Natural killer cell (primary cell): ENCODE measurements at regions not wholly inside any gene's neighbourhood (a gene's known extent, or its start where the extent isn't known, plus 50 kb on each side); places are given as distances from the start of the nearest gene placed in this dataset.

Source experiments
- ATAC-seq, 3 donors: fragments of 150-1000 bp in 2 of 3; fragments of 200-7000 bp in 1 of 3; cut with Tn5 transposase; 1 replicate in 1 of 3; 2 replicates in 2 of 3; pipeline ENCODE4 v1.10.0; 2021; ENCODE audit warnings: mild to moderate bottlenecking in 2 of 3, moderate library complexity in 2 of 3
- DNase-seq, 2 donors: peaks; one replicate each; pipeline versions ENCODE4 v3.0.0 to v3.0.0-alpha.2; 2013 to 2021; ENCODE audit warnings: mixed read lengths in 1 of 2
- H3K27ac ChIP-seq: one replicate; pipeline ENCODE4 v1.5.1; 2013; ENCODE audit warnings: mild to moderate bottlenecking, low read length
- H3K27me3 ChIP-seq: one replicate; pipeline ENCODE4 v1.6.1; 2013; ENCODE audit warnings: low read length; ENCODE audit not compliant: control insufficient read depth, insufficient read depth
- H3K36me3 ChIP-seq: one replicate; pipeline ENCODE4 v1.6.1; 2013; ENCODE audit warnings: low read length; ENCODE audit not compliant: control insufficient read depth, insufficient read depth
- H3K4me1 ChIP-seq: one replicate; pipeline ENCODE4 v1.6.1; 2013; ENCODE audit warnings: low read length; ENCODE audit not compliant: control insufficient read depth, insufficient read depth
- H3K4me3 ChIP-seq: one replicate; pipeline ENCODE4 v1.5.1; 2013; ENCODE audit warnings: low read length
- H3K9me3 ChIP-seq: one replicate; pipeline ENCODE4 v1.6.1; 2013; ENCODE audit warnings: low read length; ENCODE audit not compliant: control insufficient read depth, insufficient read depth
- H3K27ac Mint-ChIP-seq, 2 donors: one replicate each; pipeline ENCODE4 v1.8.0; 2022; ENCODE audit warnings: mild to moderate bottlenecking in 2 of 2, mixed read lengths in 2 of 2, moderate library complexity in 1 of 2
- H3K27me3 Mint-ChIP-seq, 2 donors: one replicate each; pipeline ENCODE4 v1.8.0; 2022; ENCODE audit warnings: low read depth in 2 of 2, mixed read lengths in 2 of 2
- H3K36me3 Mint-ChIP-seq: one replicate; pipeline ENCODE4 v1.8.0; 2022; ENCODE audit warnings: mixed read lengths
- H3K4me1 Mint-ChIP-seq, 2 donors: one replicate each; pipeline ENCODE4 v1.8.0; 2022; ENCODE audit warnings: mixed read lengths in 2 of 2
- H3K4me3 Mint-ChIP-seq: one replicate; pipeline ENCODE4 v1.8.0; 2022; ENCODE audit warnings: mild to moderate bottlenecking, moderate library complexity, mixed read lengths
- H3K9me3 Mint-ChIP-seq, 2 donors: one replicate each; pipeline ENCODE4 v1.8.0; 2022; ENCODE audit warnings: mixed read lengths in 2 of 2
- WGBS: methylation state at CpG from one replicate; pipeline ENCODE4 v1.1.7; 2013; ENCODE audit warnings: missing lambda C conversion rate; ENCODE audit not compliant: insufficient coverage; 5-methylcytosine and 5-hydroxymethylcytosine counted together
- intact Hi-C: fragments of 100-400 bp; cut with micrococcal nuclease; formaldehyde crosslinking; loops from one replicate; pipeline ENCODE4 v1.14.2; 2022
- TF ChIP-seq, protein P1 (sequence below): fragments of 200-600 bp; IDR thresholded peaks from one replicate; pipeline ENCODE4 v1.8.0; 2022; ENCODE audit warnings: antibody characterized with exemption

DNA sequence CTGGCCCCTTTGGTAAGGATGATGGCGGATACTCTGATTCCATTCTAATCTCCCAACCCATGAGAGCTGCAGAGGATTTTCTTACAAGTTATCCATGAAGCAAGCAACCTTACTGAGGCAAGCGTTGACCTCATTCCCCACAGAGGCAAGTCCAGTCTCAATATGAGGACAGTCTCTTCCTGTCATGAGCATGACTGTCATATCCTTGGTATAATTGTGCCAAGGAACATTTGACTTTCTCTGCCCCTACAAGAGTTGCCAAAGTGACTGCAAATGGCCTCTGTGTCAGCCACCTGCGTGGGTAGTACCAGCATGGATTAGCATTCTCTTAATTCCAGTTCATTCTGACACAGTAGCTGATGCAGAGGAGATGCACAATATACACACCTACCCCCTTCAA is 71.2 kb upstream of the TMEM158 start:
- peaks cover 3% of the 10 kb centered on the region for H3K27me3 ChIP-seq
- no peaks in the 10 kb centered on the region for H3K4me1 Mint-ChIP-seq
- intact Hi-C loops, result no loop called here
- no peak overlapping the region for H3K27ac ChIP-seq
- H3K9me3 Mint-ChIP-seq, result peaks cover 0 to 6% of the 10 kb centered on the region in 2 donors
- no peaks in the 10 kb centered on the region for H3K9me3 ChIP-seq
- H3K4me3 ChIP-seq, result no peak overlapping the region
- no peaks in the 10 kb centered on the region for H3K4me1 ChIP-seq
- TF ChIP-seq, protein P1, sequence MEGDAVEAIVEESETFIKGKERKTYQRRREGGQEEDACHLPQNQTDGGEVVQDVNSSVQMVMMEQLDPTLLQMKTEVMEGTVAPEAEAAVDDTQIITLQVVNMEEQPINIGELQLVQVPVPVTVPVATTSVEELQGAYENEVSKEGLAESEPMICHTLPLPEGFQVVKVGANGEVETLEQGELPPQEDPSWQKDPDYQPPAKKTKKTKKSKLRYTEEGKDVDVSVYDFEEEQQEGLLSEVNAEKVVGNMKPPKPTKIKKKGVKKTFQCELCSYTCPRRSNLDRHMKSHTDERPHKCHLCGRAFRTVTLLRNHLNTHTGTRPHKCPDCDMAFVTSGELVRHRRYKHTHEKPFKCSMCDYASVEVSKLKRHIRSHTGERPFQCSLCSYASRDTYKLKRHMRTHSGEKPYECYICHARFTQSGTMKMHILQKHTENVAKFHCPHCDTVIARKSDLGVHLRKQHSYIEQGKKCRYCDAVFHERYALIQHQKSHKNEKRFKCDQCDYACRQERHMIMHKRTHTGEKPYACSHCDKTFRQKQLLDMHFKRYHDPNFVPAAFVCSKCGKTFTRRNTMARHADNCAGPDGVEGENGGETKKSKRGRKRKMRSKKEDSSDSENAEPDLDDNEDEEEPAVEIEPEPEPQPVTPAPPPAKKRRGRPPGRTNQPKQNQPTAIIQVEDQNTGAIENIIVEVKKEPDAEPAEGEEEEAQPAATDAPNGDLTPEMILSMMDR, result no peak
- DNase-seq (no peak), ATAC-seq (no peak)
- 90% methylated on average over 3 of the region's 3 CpGs for WGBS
- peaks cover 23 to 41% of the 10 kb centered on the region in 2 donors for H3K27me3 Mint-ChIP-seq
- peaks cover 6% of the 10 kb centered on the region for H3K36me3 Mint-ChIP-seq
- H3K4me3 Mint-ChIP-seq, result no peak overlapping the region
- no peaks in the 10 kb centered on the region for H3K36me3 ChIP-seq
- no peak overlapping the region for H3K27ac Mint-ChIP-seq

DNA sequence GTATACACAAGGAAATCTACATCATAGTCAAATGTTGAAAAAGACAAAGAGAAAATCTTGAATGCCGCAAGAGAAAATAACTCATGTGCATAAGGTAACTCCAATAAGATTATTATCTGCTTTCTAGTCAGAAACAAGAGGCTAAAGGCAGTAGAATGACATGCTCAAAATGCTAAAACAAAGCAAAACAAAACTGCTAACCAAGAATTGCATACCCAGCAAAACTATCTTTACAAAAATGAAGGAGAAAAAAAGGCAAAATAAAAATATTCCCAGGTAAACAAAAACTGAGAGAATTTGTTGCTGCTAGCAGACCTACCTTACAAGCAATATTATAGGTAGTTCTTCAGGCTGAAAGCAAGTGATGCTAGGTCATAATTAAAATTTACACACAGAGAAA is 76.4 kb upstream of the TMEM158 start:
- Histone ChIP-seq H3K36me3 (no peaks in the 10 kb centered on the region), H3K27ac (no peak overlapping the region), H3K9me3 (no peaks in the 10 kb centered on the region), H3K4me1 (no peaks in the 10 kb centered on the region), H3K4me3 (no peak overlapping the region), H3K27me3 (peaks cover 3% of the 10 kb centered on the region)
- Mint-ChIP-seq H3K4me3 (no peak overlapping the region), H3K36me3 (peaks cover 6% of the 10 kb centered on the region), H3K27ac (no peak overlapping the region), H3K9me3 (peaks cover 0 to 8% of the 10 kb centered on the region in 2 donors), H3K4me1 (no peaks in the 10 kb centered on the region), H3K27me3 (peaks cover 29 to 30% of the 10 kb centered on the region in 2 donors)
- 100% methylated on average over 1 of the region's 1 CpG for WGBS
- ATAC-seq (no peak), DNase-seq (no peak)
- intact Hi-C loops, result no loop called here
- TF ChIP-seq, protein P1, result no peak

DNA sequence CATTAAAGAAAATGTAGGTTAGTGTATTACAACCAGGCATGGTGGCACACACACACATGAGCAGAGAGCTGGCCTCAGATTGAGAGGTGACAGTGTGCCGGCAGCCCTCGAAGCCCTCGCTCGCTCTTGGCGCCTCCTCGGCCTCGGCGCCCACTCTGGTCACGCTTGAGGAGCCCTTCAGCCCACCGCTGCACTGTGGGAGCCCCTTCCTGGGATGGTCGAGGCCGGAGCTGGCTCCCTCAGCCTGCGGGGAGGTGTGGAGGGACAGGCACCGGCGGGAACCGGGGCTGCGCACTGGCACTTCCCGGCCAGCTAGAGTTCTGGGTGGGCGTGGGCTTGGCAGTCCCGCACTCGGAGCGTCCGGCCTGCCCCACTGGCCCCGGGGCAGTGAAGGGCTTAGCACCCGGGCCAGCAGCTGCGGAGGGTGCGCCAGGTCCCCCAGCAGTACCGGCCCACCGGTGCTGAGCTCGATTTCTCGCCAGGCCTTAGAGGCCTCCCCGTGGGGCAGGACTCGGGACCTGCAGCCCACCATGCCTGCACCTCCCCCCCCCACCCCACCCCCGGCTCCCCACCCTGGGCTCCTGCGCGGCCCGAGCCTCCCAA is 80.4 kb upstream of the TMEM158 start:
- Histone ChIP-seq H3K27me3 (no peaks in the 10 kb centered on the region), H3K36me3 (no peaks in the 10 kb centered on the region), H3K4me1 (no peaks in the 10 kb centered on the region), H3K27ac (no peak overlapping the region), H3K4me3 (no peak overlapping the region), H3K9me3 (no peaks in the 10 kb centered on the region)
- intact Hi-C loops, result no loop called here
- Mint-ChIP-seq H3K27me3 (peaks cover 13 to 17% of the 10 kb centered on the region in 2 donors), H3K4me1 (no peaks in the 10 kb centered on the region), H3K4me3 (no peak overlapping the region), H3K27ac (no peak overlapping the region), H3K36me3 (peaks cover under 1% of the 10 kb centered on the region), H3K9me3 (peaks cover 0 to 5% of the 10 kb centered on the region in 2 donors)
- DNase-seq (no peak), ATAC-seq (no peak)
- 95% methylated on average over 36 of the region's 37 CpGs for WGBS
- TF ChIP-seq, protein P1, result no peak

DNA sequence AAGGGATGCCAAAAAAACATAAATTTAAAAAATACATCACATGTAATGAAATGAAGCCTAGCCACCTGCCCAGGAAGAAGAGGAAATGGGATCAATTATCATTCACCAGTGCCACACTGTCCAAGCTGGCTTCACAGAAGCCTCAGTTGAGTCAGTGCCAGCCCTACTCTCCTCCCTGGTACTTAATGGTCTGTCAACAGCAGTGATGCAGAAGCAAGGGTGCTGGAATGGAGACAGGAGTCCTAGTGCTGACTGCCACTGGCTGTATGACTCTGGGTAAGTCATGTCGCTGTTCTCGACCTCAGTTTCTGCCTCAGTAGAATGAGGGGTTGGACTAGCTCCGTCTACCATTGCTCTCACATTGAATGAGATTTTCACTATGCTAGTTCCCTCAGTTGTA is 78.5 kb upstream of the LARS2 start:
- Mint-ChIP-seq H3K27ac (no peak overlapping the region), H3K4me1 (no peaks in the 10 kb centered on the region), H3K4me3 (no peak overlapping the region), H3K27me3 (peaks cover 21 to 26% of the 10 kb centered on the region in 2 donors), H3K36me3 (no peaks in the 10 kb centered on the region), H3K9me3 (no peaks in the 10 kb centered on the region)
- no peaks in the 10 kb centered on the region for H3K4me1 ChIP-seq
- ATAC-seq (no peak), DNase-seq (no peak)
- TF ChIP-seq, protein P1, result no peak
- no peaks in the 10 kb centered on the region for H3K9me3 ChIP-seq
- WGBS, result 94% methylated on average over 3 of the region's 3 CpGs
- H3K27me3 ChIP-seq, result no peaks in the 10 kb centered on the region
- no peaks in the 10 kb centered on the region for H3K36me3 ChIP-seq
- intact Hi-C loops, result no loop called here
- H3K27ac ChIP-seq, result no peak overlapping the region
- H3K4me3 ChIP-seq, result no peak overlapping the region
